GM23338 (cell line): ENCODE measurements at regions not wholly inside any gene's neighbourhood (a gene's known extent, or its start where the extent isn't known, plus 50 kb on each side); places are given as distances from the start of the nearest gene placed in this dataset.

Source experiments
- ATAC-seq: fragments of 200-7000 bp; cut with Tn5 transposase; 3 replicates; pipeline ENCODE4 v1.9.1; 2020
- DNase-seq: peaks from one replicate; pipeline ENCODE4 v3.0.0-alpha.2; 2015; ENCODE audit warnings: low spot score
- H2AFZ ChIP-seq: fragments of 200-600 bp; sonication (generic); 2 replicates; pipeline ENCODE4 v1.8.0; 2016; ENCODE audit warnings: antibody characterized with exemption, mild to moderate bottlenecking, moderate library complexity
- H3F3A ChIP-seq: fragments of 200-600 bp; sonication (generic); replicated peaks from 2 replicates; pipeline ENCODE4 v1.8.0; 2017; ENCODE audit warnings: antibody characterized with exemption, mixed run types, low read depth
- H3K27ac ChIP-seq: fragments of 200-600 bp; sonication (generic); 2 replicates; pipeline ENCODE4 v1.6.1; 2016; ENCODE audit warnings: low read depth
- H3K27me3 ChIP-seq: fragments of 200-600 bp; sonication (generic); 2 replicates; pipeline ENCODE4 v1.8.0; 2016; ENCODE audit warnings: mild to moderate bottlenecking, mixed run types, moderate library complexity; ENCODE audit not compliant: insufficient read depth
- H3K36me3 ChIP-seq: fragments of 200-600 bp; sonication (generic); 2 replicates; pipeline ENCODE4 v1.8.0; 2016; ENCODE audit warnings: mild to moderate bottlenecking; ENCODE audit not compliant: insufficient read depth
- H3K4me1 ChIP-seq: fragments of 200-600 bp; sonication (generic); 2 replicates; pipeline ENCODE4 v1.8.0; 2016; ENCODE audit warnings: mild to moderate bottlenecking, moderate library complexity; ENCODE audit not compliant: insufficient read depth
- H3K4me2 ChIP-seq: fragments of 200-600 bp; sonication (generic); 2 replicates; pipeline ENCODE4 v1.7.1; 2017; ENCODE audit warnings: mixed run types
- H3K4me3 ChIP-seq: fragments of 200-600 bp; sonication (generic); 2 replicates; pipeline ENCODE4 v1.6.1; 2016; ENCODE audit warnings: mixed run types
- H3K79me2 ChIP-seq: fragments of 200-600 bp; sonication (generic); replicated peaks from 2 replicates; pipeline ENCODE4 v1.8.0; 2017; ENCODE audit warnings: mild to moderate bottlenecking; ENCODE audit not compliant: insufficient read depth
- H3K9me2 ChIP-seq: fragments of 200-600 bp; sonication (generic); 2 replicates; pipeline ENCODE4 v1.8.0; 2017; ENCODE audit not compliant: insufficient read depth
- H4K20me1 ChIP-seq: fragments of 200-600 bp; sonication (generic); replicated peaks from 2 replicates; pipeline ENCODE4 v1.8.0; 2017; ENCODE audit warnings: mild to moderate bottlenecking; ENCODE audit not compliant: insufficient read depth
- H3K27ac Mint-ChIP-seq: 2 replicates; pipeline ENCODE4 v1.8.0; 2020; ENCODE audit warnings: inconsistent platforms, mild to moderate bottlenecking, moderate library complexity, mixed read lengths
- H3K27me3 Mint-ChIP-seq: 3 replicates; pipeline ENCODE4 v1.8.0; 2022; ENCODE audit warnings: low read depth, mild to moderate bottlenecking, moderate library complexity, mixed read lengths, inconsistent platforms; ENCODE audit not compliant: insufficient read depth, poor library complexity
- H3K36me3 Mint-ChIP-seq: 3 replicates; pipeline ENCODE4 v1.8.0; 2021; ENCODE audit warnings: low read depth, mild to moderate bottlenecking, inconsistent platforms, moderate library complexity, mixed read lengths
- H3K4me1 Mint-ChIP-seq: 3 replicates; pipeline ENCODE4 v1.8.0; 2020; ENCODE audit warnings: mild to moderate bottlenecking, inconsistent platforms, mixed read lengths
- H3K4me3 Mint-ChIP-seq: 3 replicates; pipeline ENCODE4 v1.8.0; 2021; ENCODE audit warnings: moderate library complexity, mild to moderate bottlenecking, inconsistent platforms, mixed read lengths
- H3K9me3 Mint-ChIP-seq: 3 replicates; pipeline ENCODE4 v1.8.0; 2020; ENCODE audit warnings: moderate library complexity, mild to moderate bottlenecking, inconsistent platforms, mixed read lengths
- CREB1 ChIP-seq: fragments of 250-450 bp; sonication (Bioruptor Pico); IDR thresholded peaks from 2 replicates; pipeline ENCODE4 v1.5.0; 2020; ENCODE audit warnings: low read depth, mild to moderate bottlenecking, moderate library complexity
- EZH2 ChIP-seq: fragments of 200-600 bp; sonication (generic); IDR thresholded peaks from one replicate; pipeline ENCODE4 v1.8.0; 2017; ENCODE audit warnings: antibody characterized with exemption, mild to moderate bottlenecking, low read depth; ENCODE audit not compliant: unreplicated experiment
- JUNB ChIP-seq: IDR thresholded peaks from one replicate; pipeline ENCODE4 v1.6.1; 2016; ENCODE audit warnings: antibody characterized with exemption; ENCODE audit not compliant: unreplicated experiment
- NANOG ChIP-seq: IDR thresholded peaks from 2 replicates; pipeline ENCODE4 v1.6.1; 2016; ENCODE audit warnings: antibody characterized with exemption, borderline replicate concordance
- POLR2AphosphoS5 ChIP-seq: IDR thresholded peaks from 2 replicates; pipeline ENCODE4 v1.6.1; 2016; ENCODE audit warnings: antibody characterized with exemption, low read depth
- STAT1 ChIP-seq: IDR thresholded peaks from one replicate; pipeline ENCODE4 v1.6.1; 2016; ENCODE audit warnings: antibody characterized with exemption; ENCODE audit not compliant: unreplicated experiment
- ZNF114 ChIP-seq: fragments of 250-450 bp; sonication (Bioruptor Pico); IDR thresholded peaks from 2 replicates; pipeline ENCODE4 v1.5.0; 2020; ENCODE audit warnings: mild to moderate bottlenecking, moderate library complexity
- ZNF462 ChIP-seq: fragments of 250-450 bp; sonication (Bioruptor Pico); IDR thresholded peaks from 2 replicates; pipeline ENCODE4 v1.5.0; 2020; ENCODE audit warnings: mild to moderate bottlenecking, moderate library complexity
- TF ChIP-seq, protein P1 (sequence below), 2 experiments: fragments of 200-600 bp in 1 of 2; sonication (generic) in 1 of 2; conservative IDR thresholded peaks; 2 replicates each; pipeline versions ENCODE4 v1.5.1 to v1.6.1; 2016 to 2017; ENCODE audit warnings: antibody characterized with exemption in 2 of 2, low read depth in 2 of 2, mild to moderate bottlenecking in 2 of 2, moderate library complexity in 1 of 2

GRCh38 chr20:1827510-1827973 lies 67.7 kb upstream of the SIRPA start:
- H3K9me3 Mint-ChIP-seq, result no peaks in the 10 kb centered on the region
- H3K4me2 ChIP-seq, result no peak overlapping the region
- no peaks in the 10 kb centered on the region for H3K36me3 Mint-ChIP-seq
- no peaks in the 10 kb centered on the region for H3F3A ChIP-seq
- H3K9me2 ChIP-seq, result no peaks in the 10 kb centered on the region
- H3K27me3 Mint-ChIP-seq, result peaks cover 6% of the 10 kb centered on the region
- H3K4me3 ChIP-seq, result no peak overlapping the region
- DNase-seq, result no peak
- H3K27me3 ChIP-seq, result no peaks in the 10 kb centered on the region
- H3K36me3 ChIP-seq, result no peaks in the 10 kb centered on the region
- no peaks in the 10 kb centered on the region for H3K4me1 ChIP-seq
- no peak overlapping the region for H3K27ac ChIP-seq
- H3K79me2 ChIP-seq, result no peaks in the 10 kb centered on the region
- ATAC-seq, result no peak
- no peak overlapping the region for H2AFZ ChIP-seq
- no peaks in the 10 kb centered on the region for H4K20me1 ChIP-seq
- H3K4me3 Mint-ChIP-seq, result no peak overlapping the region
- H3K4me1 Mint-ChIP-seq, result no peaks in the 10 kb centered on the region; the same call in 2 of the 3 replicates
- TF ChIP-seq, protein P1, sequence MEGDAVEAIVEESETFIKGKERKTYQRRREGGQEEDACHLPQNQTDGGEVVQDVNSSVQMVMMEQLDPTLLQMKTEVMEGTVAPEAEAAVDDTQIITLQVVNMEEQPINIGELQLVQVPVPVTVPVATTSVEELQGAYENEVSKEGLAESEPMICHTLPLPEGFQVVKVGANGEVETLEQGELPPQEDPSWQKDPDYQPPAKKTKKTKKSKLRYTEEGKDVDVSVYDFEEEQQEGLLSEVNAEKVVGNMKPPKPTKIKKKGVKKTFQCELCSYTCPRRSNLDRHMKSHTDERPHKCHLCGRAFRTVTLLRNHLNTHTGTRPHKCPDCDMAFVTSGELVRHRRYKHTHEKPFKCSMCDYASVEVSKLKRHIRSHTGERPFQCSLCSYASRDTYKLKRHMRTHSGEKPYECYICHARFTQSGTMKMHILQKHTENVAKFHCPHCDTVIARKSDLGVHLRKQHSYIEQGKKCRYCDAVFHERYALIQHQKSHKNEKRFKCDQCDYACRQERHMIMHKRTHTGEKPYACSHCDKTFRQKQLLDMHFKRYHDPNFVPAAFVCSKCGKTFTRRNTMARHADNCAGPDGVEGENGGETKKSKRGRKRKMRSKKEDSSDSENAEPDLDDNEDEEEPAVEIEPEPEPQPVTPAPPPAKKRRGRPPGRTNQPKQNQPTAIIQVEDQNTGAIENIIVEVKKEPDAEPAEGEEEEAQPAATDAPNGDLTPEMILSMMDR (conservative IDR thresholded peaks at IDR 0.05; ENCODE audit: low read depth in 2 of 2), result no peak
- TF ChIP-seq JUNB (no peak), STAT1 (no peak), POLR2AphosphoS5 (no peak), ZNF114 (CRISPR knock-in tag) (no peak), CREB1 (no peak), NANOG (no peak), ZNF462 (CRISPR knock-in tag) (no peak), EZH2 (no peak)
- H3K27ac Mint-ChIP-seq, result no peak overlapping the region
